Smooth muscle cell (in vitro differentiated cells): ENCODE measurements at regions not wholly inside any gene's neighbourhood (a gene's known extent, or its start where the extent isn't known, plus 50 kb on each side); places are given as distances from the start of the nearest gene placed in this dataset.

Source experiments
- DNase-seq: peaks from one replicate; lab custom pipeline; 2025; ENCODE audit not compliant: unreplicated experiment; lab: John Stamatoyannopoulos, UW
- H2AFZ ChIP-seq: fragments of 200-600 bp; sonication (generic); 2 replicates; pipeline ENCODE4 v1.6.0; 2016; ENCODE audit warnings: antibody characterized with exemption, low read depth, mild to moderate bottlenecking
- H3F3A ChIP-seq: fragments of 200-600 bp; sonication (generic); 2 replicates; pipeline ENCODE4 v1.6.0; 2017; ENCODE audit warnings: antibody characterized with exemption, low read depth
- H3K27ac ChIP-seq: fragments of 200-600 bp; sonication (generic); 2 replicates; pipeline ENCODE4 v1.5.1; 2016; ENCODE audit warnings: low read depth, mild to moderate bottlenecking
- H3K27me3 ChIP-seq: fragments of 200-600 bp; sonication (generic); 2 replicates; pipeline ENCODE4 v1.6.1; 2016; ENCODE audit warnings: low read depth, mild to moderate bottlenecking
- H3K36me3 ChIP-seq: fragments of 200-600 bp; sonication (generic); 2 replicates; pipeline ENCODE4 v1.5.1; 2016; ENCODE audit warnings: low read depth
- H3K4me1 ChIP-seq: fragments of 200-600 bp; sonication (generic); 2 replicates; pipeline ENCODE4 v1.5.1; 2016; ENCODE audit warnings: low read depth
- H3K4me2 ChIP-seq: fragments of 200-600 bp; sonication (generic); 2 replicates; pipeline ENCODE4 v1.6.0; 2016; ENCODE audit warnings: mild to moderate bottlenecking
- H3K4me3 ChIP-seq: fragments of 200-600 bp; sonication (generic); 2 replicates; pipeline ENCODE4 v1.5.1; 2016; ENCODE audit warnings: mild to moderate bottlenecking
- H3K79me2 ChIP-seq: fragments of 200-600 bp; sonication (generic); 2 replicates; pipeline ENCODE4 v1.6.0; 2016; ENCODE audit warnings: low read depth, mild to moderate bottlenecking
- H3K9ac ChIP-seq: fragments of 200-600 bp; sonication (generic); 2 replicates; pipeline ENCODE4 v1.6.0; 2016; ENCODE audit warnings: low read depth
- H3K9me3 ChIP-seq: fragments of 200-600 bp; sonication (generic); replicated peaks from 2 replicates; pipeline ENCODE4 v1.5.1; 2016; ENCODE audit warnings: low read depth
- H4K20me1 ChIP-seq: fragments of 200-600 bp; sonication (generic); 2 replicates; pipeline ENCODE4 v1.6.0; 2016; ENCODE audit warnings: low read depth
- CTCF ChIP-seq: fragments of 200-600 bp; sonication (generic); IDR thresholded peaks from 2 replicates; pipeline ENCODE4 v1.5.1; 2017; ENCODE audit warnings: borderline replicate concordance, mild to moderate bottlenecking, antibody characterized with exemption; ENCODE audit not compliant: insufficient read depth, poor library complexity, severe bottlenecking
- WGBS: methylation state at CpG from one replicate; pipeline ENCODE4 v1.1.7; 2016; ENCODE audit warnings: low lambda C conversion rate; 5-methylcytosine and 5-hydroxymethylcytosine counted together

- Histone ChIP-seq H3F3A (peaks cover 7% of the 10 kb centered on the region), H3K27me3 (no peaks in the 10 kb centered on the region), H3K4me3 (no peak overlapping the region), H3K79me2 (no peaks in the 10 kb centered on the region), H3K36me3 (no peaks in the 10 kb centered on the region), H3K4me2 (peak overlapping the region; percentile 4), H3K9ac (no peak overlapping the region), H3K27ac (no peak overlapping the region), H3K9me3 (no peaks in the 10 kb centered on the region), H4K20me1 (no peaks in the 10 kb centered on the region), H2AFZ (no peak overlapping the region), H3K4me1 (peaks cover 8% of the 10 kb centered on the region)
- DNase-seq, result no peak
- WGBS, result 6% methylated on average over 1 of the region's 1 CpG
- no peak for TF ChIP-seq CTCF
Measured at GRCh38 chr12:67742461-67742860, 93.9 kb downstream of the DYRK2 start.

- peak overlapping the region; percentile 12 for H3K4me2 ChIP-seq
Measured at GRCh38 chr12:67747869-67748742, 99.6 kb downstream of the DYRK2 start.

GRCh38 chr12:67748743-67749040 is 100.1 kb downstream of the DYRK2 start:
- Histone ChIP-seq H2AFZ (no peak overlapping the region), H3K4me3 (no peak overlapping the region), H3K9ac (no peak overlapping the region), H4K20me1 (no peaks in the 10 kb centered on the region), H3K4me2 (peak overlapping the region; percentile 12), H3F3A (peaks cover 15% of the 10 kb centered on the region), H3K79me2 (peaks cover 4% of the 10 kb centered on the region), H3K27me3 (no peaks in the 10 kb centered on the region), H3K36me3 (no peaks in the 10 kb centered on the region), H3K9me3 (no peaks in the 10 kb centered on the region), H3K4me1 (peaks cover 7% of the 10 kb centered on the region), H3K27ac (peak overlapping the region; percentile 46)
- no peak for TF ChIP-seq CTCF
- WGBS, result 100% methylated on average over 1 of the region's 1 CpG
- no peak for DNase-seq

More at GRCh38 chr12:67747869-67748742, 99.6 kb downstream of the DYRK2 start:
- no peak for DNase-seq
- Histone ChIP-seq H3K4me1 (peaks cover 7% of the 10 kb centered on the region), H3K79me2 (peaks cover 4% of the 10 kb centered on the region), H3K27me3 (no peaks in the 10 kb centered on the region), H3K36me3 (no peaks in the 10 kb centered on the region), H3K4me3 (no peak overlapping the region), H3K9ac (no peak overlapping the region), H3F3A (peaks cover 10% of the 10 kb centered on the region), H2AFZ (no peak overlapping the region), H4K20me1 (no peaks in the 10 kb centered on the region), H3K9me3 (no peaks in the 10 kb centered on the region), H3K27ac (peak overlapping the region; percentile 46)
- 86% methylated on average over 2 of the region's 2 CpGs for WGBS
- no peak for TF ChIP-seq CTCF

- H3F3A ChIP-seq, result peaks cover 16% of the 10 kb centered on the region
- H3K79me2 ChIP-seq, result peaks cover 4% of the 10 kb centered on the region
- H3K4me1 ChIP-seq, result peaks cover 7% of the 10 kb centered on the region
- H3K27me3 ChIP-seq, result no peaks in the 10 kb centered on the region
- H3K36me3 ChIP-seq, result no peaks in the 10 kb centered on the region
- 91% methylated on average over 3 of the region's 3 CpGs for WGBS
- no peaks in the 10 kb centered on the region for H3K9me3 ChIP-seq
- TF ChIP-seq CTCF, result no peak
- no peak for DNase-seq
- no peak overlapping the region for H2AFZ ChIP-seq
- H3K4me2 ChIP-seq, result peak overlapping the region; percentile 73
- H3K4me3 ChIP-seq, result no peak overlapping the region
- no peaks in the 10 kb centered on the region for H4K20me1 ChIP-seq
- peak overlapping the region; percentile 85 for H3K27ac ChIP-seq
- peak overlapping the region; percentile 20 for H3K9ac ChIP-seq
Measured at GRCh38 chr12:67750513-67751183, 102.1 kb downstream of the DYRK2 start.
